ENCODE measurements at regions not wholly inside any gene's neighbourhood (a gene's known extent, or its start where the extent isn't known, plus 50 kb on each side); places are given as distances from the start of the nearest gene placed in this dataset.

GRCh38 chr6:93790981-93791380 lies 371.6 kb upstream of the EPHA7 start:
- TF ChIP-seq POLR2A (IDR thresholded peaks at IDR 0.05) (no peak), CTCF (IDR thresholded peaks at IDR 0.05) (no peak)

Measured in heart left ventricle (tissue), 13 donors.